Lung (tissue), 11 donors: ENCODE measurements at regions not wholly inside any gene's neighbourhood (a gene's known extent, or its start where the extent isn't known, plus 50 kb on each side); places are given as distances from the start of the nearest gene placed in this dataset.
"Not testable (repeated sequence)": the region's sequence is repeated elsewhere in the genome, so short reads cannot be mapped to it uniquely, and the experiment has no call there.

ENCODE experiments used
- ATAC-seq: fragments of 200-7000 bp; cut with Tn5 transposase; one replicate; pipeline ENCODE4 v1.9.1; 2020; ENCODE audit warnings: moderate number of reproducible peaks; ENCODE audit not compliant: insufficient read depth, low FRiP score
- DNase-seq, 3 donors: peaks; one replicate each; pipeline ENCODE4 v3.0.0-alpha.2; 2013 to 2017
- H3K27ac ChIP-seq, 2 donors: one replicate each; pipeline ENCODE4 v1.5.1; 2013; ENCODE audit warnings: mild to moderate bottlenecking in 2 of 2, moderate library complexity in 2 of 2, control low read depth in 1 of 2, inconsistent platforms in 1 of 2, low read depth in 1 of 2, low read length in 1 of 2
- H3K27me3 ChIP-seq, 3 donors: one replicate each; pipeline ENCODE4 v1.5.1; 2013; ENCODE audit warnings: low read length in 2 of 3; ENCODE audit not compliant: control insufficient read depth in 3 of 3, insufficient read depth in 3 of 3
- H3K36me3 ChIP-seq, 4 donors: one replicate each; pipeline ENCODE4 v1.5.1; 2013; ENCODE audit warnings: low read length in 4 of 4, mild to moderate bottlenecking in 1 of 4, moderate library complexity in 1 of 4; ENCODE audit not compliant: control insufficient read depth in 4 of 4, insufficient read depth in 4 of 4
- H3K4me1 ChIP-seq, 5 donors: one replicate each; pipeline ENCODE4 v1.5.1; 2013; ENCODE audit warnings: low read length in 5 of 5, mild to moderate bottlenecking in 2 of 5, moderate library complexity in 1 of 5; ENCODE audit not compliant: control insufficient read depth in 5 of 5, insufficient read depth in 5 of 5
- H3K4me3 ChIP-seq: one replicate; pipeline ENCODE4 v1.5.1; 2013; ENCODE audit warnings: mild to moderate bottlenecking, control low read depth, moderate library complexity
- H3K9ac ChIP-seq, 2 donors: one replicate each; pipeline ENCODE4 v1.5.1; 2013; ENCODE audit warnings: low read length in 2 of 2, control low read depth in 1 of 2; ENCODE audit not compliant: insufficient read depth in 1 of 2
- H3K9me3 ChIP-seq, 4 donors: one replicate each; pipeline ENCODE4 v1.5.1; 2013; ENCODE audit warnings: low read length in 3 of 4, mild to moderate bottlenecking in 1 of 4, moderate library complexity in 1 of 4; ENCODE audit not compliant: control insufficient read depth in 4 of 4, insufficient read depth in 3 of 4
- CTCF ChIP-seq: IDR thresholded peaks from 2 replicates; pipeline ENCODE4 v1.5.1; 2012; ENCODE audit warnings: mild to moderate bottlenecking; ENCODE audit errors: control extremely low read depth, extremely low read depth
- WGBS, 2 donors: extraction: QIAGEN DNeasy Blood & Tissue Kit; methylation state at CpG; one replicate each; pipeline ENCODE4 v1.1.7; 2013; 5-methylcytosine and 5-hydroxymethylcytosine counted together
- donor health status: control.
- donor health status: control.
- donor health status: Bipolar disorder and iron deficiency.
- donor health status: healthy.
- donor health status: DM: yes; HTN: yes; CAD: no.

GRCh38 chr6:81875782-81876293 lies 123.4 kb upstream of the TENT5A start:
- TF ChIP-seq CTCF: no peak
- DNase-seq (no peak), ATAC-seq (no peak)
- Histone ChIP-seq H3K27me3 (no peaks in the 10 kb centered on the region), H3K4me3 (no peak overlapping the region), H3K27ac (no peak overlapping the region), H3K9me3 (peaks cover 0 to 2% (median 0%) of the 10 kb centered on the region in 4 donors), H3K9ac (no peak overlapping the region), H3K36me3 (no peaks in the 10 kb centered on the region), H3K4me1 (no peaks in the 10 kb centered on the region)
- WGBS, 2 donors: 93 to 95% methylated on average over 3 of the region's 3 CpGs

- H3K9me3 ChIP-seq, H3K27ac ChIP-seq, ATAC-seq, H3K27me3 ChIP-seq, H3K36me3 ChIP-seq, H3K4me1 ChIP-seq, H3K4me3 ChIP-seq, H3K9ac ChIP-seq: not testable (repeated sequence)
- 65 to 75% methylated on average over 11 of the region's 11 CpGs for WGBS, 2 donors
- peak in 2 of 3 donors; percentile 4 to 5 for DNase-seq
These were observed 117.4 kb upstream of the TENT5A start for GRCh38 chr6:81869749-81870508.

- Histone ChIP-seq H3K36me3 (no peaks in the 10 kb centered on the region), H3K27me3 (no peaks in the 10 kb centered on the region), H3K9me3 (no peaks in the 10 kb centered on the region), H3K9ac (no peak overlapping the region), H3K27ac (no peak overlapping the region), H3K4me3 (no peak overlapping the region), H3K4me1 (no peaks in the 10 kb centered on the region)
- 50 to 72% methylated on average over 3 of the region's 3 CpGs for WGBS, 2 donors
- DNase-seq (no peak), ATAC-seq (no peak)
- no peak for TF ChIP-seq CTCF
These were observed 113.2 kb upstream of the TENT5A start for GRCh38 chr6:81865712-81866111.

GRCh38 chr6:81864124-81864523 lies 111.6 kb upstream of the TENT5A start:
- Histone ChIP-seq H3K36me3 (no peaks in the 10 kb centered on the region), H3K4me1 (no peaks in the 10 kb centered on the region), H3K9me3 (no peaks in the 10 kb centered on the region), H3K4me3 (no peak overlapping the region), H3K27ac (no peak overlapping the region), H3K27me3 (no peaks in the 10 kb centered on the region), H3K9ac (no peak overlapping the region)
- DNase-seq: no peak
- no peak for ATAC-seq
- 56 to 84% methylated on average over 2 of the region's 2 CpGs for WGBS, 2 donors
- no peak for TF ChIP-seq CTCF
